IMR-90 (cell line): ENCODE measurements at regions not wholly inside any gene's neighbourhood (a gene's known extent, or its start where the extent isn't known, plus 50 kb on each side); places are given as distances from the start of the nearest gene placed in this dataset.

Source experiments
- ATAC-seq: fragments of 200-7000 bp; cut with Tn5 transposase; 2 replicates; pipeline ENCODE4 v1.9.1; 2020; ENCODE audit warnings: low read depth, mild to moderate bottlenecking, moderate library complexity
- BruUV-seq: library from RNA; stranded (reverse); fragments of 400-500 nt; replicated peaks from 2 replicates; lab custom pipeline; 2021; lab: Mats Ljungman, UMichigan
- CTCF ChIA-PET: fragments of 300-600 bp; formaldehyde crosslinking; extraction: SDS; loops from one replicate; lab custom pipeline; 2021; ENCODE audit warnings: antibody characterized with exemption; lab: Yijun Ruan, JAX
- POLR2A ChIA-PET: fragments of 300-600 bp; sonication (Branson Sonifier 250); formaldehyde crosslinking; loops from one replicate; lab custom pipeline; 2022; ENCODE audit warnings: antibody characterized with exemption; ENCODE audit not compliant: unreplicated experiment; lab: Charles Lee
- DNase-seq: peaks from one replicate; pipeline ENCODE4 v3.0.0; 2013
- H2AFZ ChIP-seq: replicated peaks from 2 replicates; pipeline ENCODE3; 2013; ENCODE audit warnings: low read length, mild to moderate bottlenecking; ENCODE audit not compliant: poor library complexity
- H2AK5ac ChIP-seq: 2 replicates; pipeline ENCODE4 v1.6.1; 2013; ENCODE audit warnings: low read depth, low read length, inconsistent platforms
- H2AK9ac ChIP-seq: replicated peaks from 2 replicates; pipeline ENCODE3; 2013; ENCODE audit warnings: mild to moderate bottlenecking, low read depth, low read length, moderate library complexity; ENCODE audit not compliant: poor library complexity
- H2BK120ac ChIP-seq: 2 replicates; pipeline ENCODE4 v1.6.1; 2013; ENCODE audit warnings: low read depth, low read length, inconsistent platforms
- H2BK15ac ChIP-seq: 3 replicates; pipeline ENCODE4 v1.6.1; 2013; ENCODE audit warnings: low read depth, low read length, inconsistent platforms
- H2BK20ac ChIP-seq: 2 replicates; pipeline ENCODE4 v1.6.1; 2013; ENCODE audit warnings: low read depth, mild to moderate bottlenecking, inconsistent platforms, low read length, moderate library complexity
- H2BK5ac ChIP-seq: 2 replicates; pipeline ENCODE4 v1.6.1; 2013; ENCODE audit warnings: mild to moderate bottlenecking, low read depth, low read length, inconsistent platforms; ENCODE audit not compliant: poor library complexity, severe bottlenecking
- H3K14ac ChIP-seq: replicated peaks from 2 replicates; pipeline ENCODE4 v1.6.1; 2013; ENCODE audit warnings: low read depth, low read length, inconsistent platforms
- H3K18ac ChIP-seq: 2 replicates; pipeline ENCODE4 v1.6.1; 2013; ENCODE audit warnings: low read depth, low read length, control low read depth
- H3K23ac ChIP-seq: 2 replicates; pipeline ENCODE4 v1.6.1; 2013; ENCODE audit warnings: low read depth, low read length, inconsistent platforms
- H3K27ac ChIP-seq: 2 replicates; pipeline ENCODE4 v1.5.1; 2013; ENCODE audit warnings: mild to moderate bottlenecking, control low read depth, low read length; ENCODE audit not compliant: insufficient read depth
- H3K27me3 ChIP-seq: 2 replicates; pipeline ENCODE4 v1.6.1; 2013; ENCODE audit warnings: low read length; ENCODE audit not compliant: control insufficient read depth, insufficient read depth
- H3K36me3 ChIP-seq: 2 replicates; pipeline ENCODE4 v1.6.1; 2013; ENCODE audit warnings: low read length, mixed read lengths; ENCODE audit not compliant: control insufficient read depth, insufficient read depth
- H3K4ac ChIP-seq: 2 replicates; pipeline ENCODE4 v1.6.1; 2013; ENCODE audit warnings: low read depth, low read length, inconsistent platforms
- H3K4me1 ChIP-seq: 2 replicates; pipeline ENCODE4 v1.6.1; 2013; ENCODE audit warnings: low read length, mixed read lengths; ENCODE audit not compliant: control insufficient read depth, insufficient read depth
- H3K4me2 ChIP-seq: 2 replicates; pipeline ENCODE4 v1.6.1; 2013; ENCODE audit warnings: low read depth, mild to moderate bottlenecking, control low read depth, low read length, moderate library complexity
- H3K4me3 ChIP-seq: 2 replicates; pipeline ENCODE4 v1.5.1; 2013; ENCODE audit warnings: low read depth, mild to moderate bottlenecking, control low read depth, low read length, moderate library complexity; ENCODE audit not compliant: insufficient read depth
- H3K56ac ChIP-seq: 2 replicates; pipeline ENCODE4 v1.6.1; 2013; ENCODE audit warnings: low read length, inconsistent platforms; ENCODE audit not compliant: insufficient read depth; ENCODE audit errors: extremely low read depth
- H3K79me1 ChIP-seq, 2 experiments: 2 replicates each; pipeline ENCODE4 v1.6.1; 2013; ENCODE audit warnings: low read length in 2 of 2, inconsistent platforms in 1 of 2, low read depth in 1 of 2
- H3K9ac ChIP-seq: 2 replicates; pipeline ENCODE4 v1.6.1; 2013; ENCODE audit warnings: low read depth, low read length, control low read depth
- H3K9me1 ChIP-seq: 2 replicates; pipeline ENCODE4 v1.6.1; 2013; ENCODE audit warnings: low read length, inconsistent platforms; ENCODE audit not compliant: insufficient read depth
- H3K9me3 ChIP-seq: 2 replicates; pipeline ENCODE4 v1.6.1; 2013; ENCODE audit warnings: low read length; ENCODE audit not compliant: control insufficient read depth, insufficient read depth
- H4K20me1 ChIP-seq: 2 replicates; pipeline ENCODE4 v1.6.1; 2013; ENCODE audit warnings: low read length, inconsistent platforms; ENCODE audit not compliant: insufficient read depth
- H4K5ac ChIP-seq: 2 replicates; pipeline ENCODE4 v1.6.1; 2013; ENCODE audit warnings: mild to moderate bottlenecking, low read depth, low read length, control low read depth
- H4K8ac ChIP-seq, 2 experiments: 2 replicates each; pipeline ENCODE4 v1.6.1; 2013; ENCODE audit warnings: low read depth in 2 of 2, low read length in 2 of 2, control low read depth in 1 of 2, inconsistent platforms in 1 of 2
- H4K91ac ChIP-seq: 2 replicates; pipeline ENCODE4 v1.6.1; 2013; ENCODE audit warnings: low read depth, low read length, inconsistent platforms; ENCODE audit not compliant: insufficient read depth
- BHLHE40 ChIP-seq: fragments of 150-350 bp; IDR thresholded peaks from 2 replicates; pipeline ENCODE4 v1.6.1; 2016; ENCODE audit warnings: mild to moderate bottlenecking, low read depth, low read length
- CEBPB ChIP-seq: IDR thresholded peaks from 2 replicates; pipeline ENCODE4 v1.6.1; 2012; ENCODE audit warnings: low read depth, low read length, improper control_type of control experiment
- CHD1 ChIP-seq: IDR thresholded peaks from 2 replicates; pipeline ENCODE4 v1.6.1; 2012; ENCODE audit warnings: low read depth, low read length, improper control_type of control experiment
- CTCF ChIP-seq: conservative IDR thresholded peaks from 2 replicates; pipeline ENCODE4 v1.5.1; 2012; ENCODE audit warnings: mild to moderate bottlenecking, low read depth, low read length, improper control_type of control experiment
- ELK1 ChIP-seq: fragments of 150-350 bp; IDR thresholded peaks from 2 replicates; pipeline ENCODE4 v1.6.1; 2016; ENCODE audit warnings: low read depth, mild to moderate bottlenecking, low read length, moderate library complexity, borderline replicate concordance
- FOS ChIP-seq: fragments of 150-350 bp; IDR thresholded peaks from 2 replicates; pipeline ENCODE4 v1.6.1; 2016; ENCODE audit warnings: low read depth, low read length
- MAFK ChIP-seq: IDR thresholded peaks from 2 replicates; pipeline ENCODE4 v1.6.1; 2012; ENCODE audit warnings: low read depth, low read length, improper control_type of control experiment
- MAZ ChIP-seq: IDR thresholded peaks from 2 replicates; pipeline ENCODE4 v1.6.1; 2012; ENCODE audit warnings: low read depth, mild to moderate bottlenecking, low read length, improper control_type of control experiment, moderate library complexity, borderline replicate concordance
- MXI1 ChIP-seq: IDR thresholded peaks from 2 replicates; pipeline ENCODE4 v1.6.1; 2012; ENCODE audit warnings: low read depth, mild to moderate bottlenecking, low read length, moderate library complexity, borderline replicate concordance
- NFE2L2 ChIP-seq: fragments of 150-350 bp; IDR thresholded peaks from 2 replicates; pipeline ENCODE4 v1.6.1; 2016; ENCODE audit warnings: low read depth, mild to moderate bottlenecking, low read length
- POLR2A ChIP-seq: IDR thresholded peaks from 2 replicates; pipeline ENCODE4 v1.6.1; 2012; ENCODE audit warnings: mild to moderate bottlenecking, low read depth, low read length
- RAD21 ChIP-seq: IDR thresholded peaks from 2 replicates; pipeline ENCODE4 v1.6.1; 2012; ENCODE audit warnings: low read length, improper control_type of control experiment
- RCOR1 ChIP-seq: IDR thresholded peaks from 2 replicates; pipeline ENCODE4 v1.6.1; 2012; ENCODE audit warnings: mild to moderate bottlenecking, low read length, improper control_type of control experiment; ENCODE audit not compliant: insufficient replicate concordance
- RFX5 ChIP-seq: IDR thresholded peaks from 2 replicates; pipeline ENCODE4 v1.8.0; 2012; ENCODE audit warnings: low read depth, mild to moderate bottlenecking, low read length, moderate library complexity
- SMC3 ChIP-seq: fragments of 150-350 bp; IDR thresholded peaks from 2 replicates; pipeline ENCODE4 v1.6.1; 2016; ENCODE audit warnings: low read depth, mild to moderate bottlenecking, antibody characterized with exemption, low read length, moderate library complexity
- USF2 ChIP-seq: fragments of 150-350 bp; IDR thresholded peaks from 2 replicates; pipeline ENCODE4 v1.6.1; 2017; ENCODE audit warnings: mild to moderate bottlenecking, antibody characterized with exemption, low read length, low read depth
- WGBS, 2 experiments: methylation state at CpG; one replicate each; pipeline versions ENCODE4 v1.1.5 to v1.1.7; 2013; ENCODE audit warnings: missing lambda C conversion rate in 2 of 2; ENCODE audit not compliant: insufficient read length in 1 of 2; ENCODE audit errors: extremely low coverage in 2 of 2; 5-methylcytosine and 5-hydroxymethylcytosine counted together
- dilution Hi-C: fragments of 300-500 bp; cut with HindIII; formaldehyde crosslinking; loops from one replicate; pipeline ENCODE4 v1.14.3; 2018; ENCODE audit warnings: low sequenced_read_pairs; ENCODE audit not compliant: unreplicated experiment
- in situ Hi-C: fragments of 300-500 bp; cut with MboI; formaldehyde crosslinking; loops from 3 replicates; pipeline ENCODE4 v1.14.3; 2019; ENCODE audit warnings: low sequenced_read_pairs, inconsistent platforms, mixed read lengths
- intact Hi-C: fragments of 100-400 bp; cut with micrococcal nuclease; formaldehyde crosslinking; loops from 2 replicates; pipeline ENCODE4 v1.10.0; 2022

- Histone ChIP-seq H4K8ac (no peak overlapping the region), H2BK5ac (no peak overlapping the region), H3K14ac (no peak overlapping the region), H3K9ac (no peak overlapping the region), H3K27me3 (no peaks in the 10 kb centered on the region), H3K4me1 (no peaks in the 10 kb centered on the region), H2AK5ac (no peak overlapping the region), H2BK15ac (no peak overlapping the region), H4K91ac (no peak overlapping the region), H3K9me3 (no peaks in the 10 kb centered on the region), H3K18ac (no peak overlapping the region), H3K4me3 (no peak overlapping the region), H4K5ac (no peak overlapping the region), H4K20me1 (no peaks in the 10 kb centered on the region), H3K4me2 (no peak overlapping the region), H3K23ac (no peak overlapping the region), H2BK20ac (no peak overlapping the region), H3K4ac (no peak overlapping the region), H3K56ac (no peak overlapping the region), H2BK120ac (no peak overlapping the region), H3K27ac (no peak overlapping the region), H3K36me3 (no peaks in the 10 kb centered on the region), H2AFZ (no peak overlapping the region), H2AK9ac (no peak overlapping the region), H3K9me1 (no peaks in the 10 kb centered on the region), H3K79me1 (no peaks in the 10 kb centered on the region)
- dilution Hi-C loops: no loop called here
- ATAC-seq (no peak), DNase-seq (no peak)
- ChIA-PET POLR2A (no interaction called here), CTCF (no interaction called here)
- intact Hi-C loops: no loop called here
- in situ Hi-C loops: no loop called here
- WGBS, 2 experiments: no CpG with 5 or more reads among the region's 8 CpGs
- no TSS peak for BruUV-seq
- no peak for TF ChIP-seq CTCF
- no peak for TF ChIP-seq ELK1
- TF ChIP-seq SMC3: no peak
- no peak for TF ChIP-seq BHLHE40
- no peak for TF ChIP-seq RCOR1
- no peak for TF ChIP-seq CEBPB
- TF ChIP-seq MAFK: no peak
- no peak for TF ChIP-seq FOS
- TF ChIP-seq NFE2L2: no peak
- TF ChIP-seq RFX5: no peak
- no peak for TF ChIP-seq RAD21
- no peak for TF ChIP-seq MXI1
- no peak for TF ChIP-seq MAZ
- TF ChIP-seq CHD1: no peak
- TF ChIP-seq POLR2A: no peak
- no peak for TF ChIP-seq USF2
Observed at GRCh38 chr4:124152132-124152531, 560.4 kb downstream of the ANKRD50 start.
